ENCODE measurements at regions not wholly inside any gene's neighbourhood (a gene's known extent, or its start where the extent isn't known, plus 50 kb on each side); places are given as distances from the start of the nearest gene placed in this dataset.

DNA sequence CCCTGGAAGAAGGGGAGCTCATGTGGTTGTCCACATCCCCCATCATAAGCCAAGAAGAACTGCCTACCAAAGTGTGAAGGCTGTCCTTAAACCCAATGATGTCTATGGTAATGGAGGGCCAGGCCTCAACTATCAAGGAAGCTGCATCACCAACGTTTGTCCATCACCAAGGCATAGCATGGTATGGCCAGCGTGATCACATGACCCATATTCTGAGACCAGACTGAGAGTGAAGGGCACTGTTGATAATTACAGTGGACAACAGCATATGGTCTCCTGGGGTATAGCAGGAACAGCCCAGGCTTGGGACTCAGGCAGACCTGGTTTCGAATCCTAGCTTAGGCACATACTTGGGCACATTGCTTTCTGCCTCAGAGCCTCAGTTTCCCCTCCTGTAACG lies 218.2 kb upstream of the RREB1 start:
- Mint-ChIP-seq H3K4me1 (peaks cover 6% of the 10 kb centered on the region), H3K9me3 (no peaks in the 10 kb centered on the region), H3K4me3 (no peak overlapping the region), H3K27me3 (no peaks in the 10 kb centered on the region), H3K27ac (no peak overlapping the region), H3K36me3 (ENCODE audit: low read depth) (no peaks in the 10 kb centered on the region)
- DNase-seq (no peak), ATAC-seq (no peak)

DNA sequence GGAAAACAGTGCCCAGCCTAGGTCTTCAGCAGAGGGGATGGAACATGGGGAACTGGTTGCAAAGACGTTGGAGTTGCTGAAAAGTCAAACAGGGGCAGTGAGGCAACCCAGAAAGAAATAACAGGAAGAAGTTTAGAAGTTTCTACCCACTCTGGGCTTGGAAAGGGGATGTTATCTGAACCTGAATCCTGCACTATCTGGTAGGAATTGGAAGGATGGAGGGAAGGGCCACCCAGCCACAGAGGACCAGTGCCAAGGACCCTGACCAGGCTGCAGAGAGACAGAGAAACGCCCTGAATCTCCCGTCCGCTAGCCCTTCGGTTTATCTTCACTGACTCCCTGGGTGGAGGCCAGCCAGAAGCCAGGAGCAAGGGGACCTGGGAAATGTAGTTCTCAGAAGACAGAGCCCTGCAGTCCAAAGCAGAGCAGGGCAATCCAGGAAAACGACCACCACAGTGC lies 217.3 kb upstream of the RREB1 start:
- Mint-ChIP-seq H3K27me3 (no peaks in the 10 kb centered on the region), H3K9me3 (no peaks in the 10 kb centered on the region), H3K36me3 (ENCODE audit: low read depth) (no peaks in the 10 kb centered on the region), H3K4me3 (no peak overlapping the region), H3K27ac (no peak overlapping the region), H3K4me1 (peaks cover 6% of the 10 kb centered on the region)
- DNase-seq (no peak), ATAC-seq (no peak)

GRCh38 chr6:6891125-6891721 lies 216.5 kb upstream of the RREB1 start:
- no peaks in the 10 kb centered on the region for H3K36me3 Mint-ChIP-seq (ENCODE audit: low read depth)
- DNase-seq (no peak), ATAC-seq (no peak)
- no peaks in the 10 kb centered on the region for H3K9me3 Mint-ChIP-seq
- H3K27me3 Mint-ChIP-seq: no peaks in the 10 kb centered on the region
- H3K4me1 Mint-ChIP-seq: peaks cover 6% of the 10 kb centered on the region
- no peak overlapping the region for H3K27ac Mint-ChIP-seq
- H3K4me3 Mint-ChIP-seq: no peak overlapping the region

- no peaks in the 10 kb centered on the region for H3K36me3 Mint-ChIP-seq (ENCODE audit: low read depth)
- no peak for DNase-seq
- H3K27ac Mint-ChIP-seq: no peak overlapping the region
- no peak overlapping the region for H3K4me3 Mint-ChIP-seq
- H3K27me3 Mint-ChIP-seq: no peaks in the 10 kb centered on the region
- peaks cover 6% of the 10 kb centered on the region for H3K4me1 Mint-ChIP-seq
- no peak for ATAC-seq
- no peaks in the 10 kb centered on the region for H3K9me3 Mint-ChIP-seq
These were observed 215.8 kb upstream of the RREB1 start for GRCh38 chr6:6891949-6892461.

DNA sequence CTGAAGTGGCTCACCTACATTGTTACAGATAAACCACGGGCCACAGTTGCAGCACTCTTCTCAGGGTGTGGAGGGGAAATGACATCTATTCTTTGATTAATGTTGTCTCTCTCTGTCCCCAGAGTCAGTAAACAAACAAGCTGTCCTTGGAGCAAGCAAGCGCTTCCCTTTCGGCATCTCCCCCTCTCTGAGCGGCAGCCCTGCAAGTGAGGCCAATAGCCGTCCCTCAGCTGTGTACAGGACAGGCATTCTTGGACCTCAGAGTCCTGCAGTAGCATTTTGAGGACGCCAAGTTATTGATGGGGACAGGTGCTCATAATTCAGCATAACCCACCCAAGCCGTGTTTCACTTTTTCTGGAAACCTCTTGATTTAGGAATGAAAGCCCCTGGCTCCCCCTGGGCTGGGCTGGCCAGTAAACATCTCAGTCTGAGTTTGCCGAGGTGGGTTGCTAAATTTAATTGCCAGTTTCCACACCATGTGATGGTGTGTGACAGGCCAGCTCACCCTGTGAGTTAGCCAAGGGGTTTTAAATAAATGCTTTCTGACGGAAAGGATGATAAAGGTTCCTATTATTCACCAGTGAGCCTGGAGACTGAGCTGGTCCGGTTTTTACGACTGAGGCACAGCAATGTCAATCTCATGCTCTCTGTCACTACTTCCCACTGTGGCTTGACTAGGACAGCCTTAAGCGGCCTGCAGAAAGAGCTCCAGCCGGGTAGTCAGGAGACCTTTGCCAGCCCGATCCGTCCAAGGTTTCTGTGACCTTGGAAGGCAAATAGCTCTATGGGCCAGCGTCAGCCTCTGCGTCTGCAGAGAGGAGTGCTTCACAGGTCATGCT lies 214.8 kb upstream of the RREB1 start:
- Mint-ChIP-seq H3K4me3 (no peak overlapping the region), H3K9me3 (no peaks in the 10 kb centered on the region), H3K27me3 (no peaks in the 10 kb centered on the region), H3K4me1 (peaks cover 6% of the 10 kb centered on the region), H3K36me3 (ENCODE audit: low read depth) (no peaks in the 10 kb centered on the region), H3K27ac (no peak overlapping the region)
- no peak for DNase-seq
- ATAC-seq: no peak

- no peaks in the 10 kb centered on the region for H3K9me3 Mint-ChIP-seq
- H3K27ac Mint-ChIP-seq: no peak overlapping the region
- DNase-seq (no peak), ATAC-seq (no peak)
- H3K27me3 Mint-ChIP-seq: no peaks in the 10 kb centered on the region
- no peak overlapping the region for H3K4me3 Mint-ChIP-seq
- peaks cover 6% of the 10 kb centered on the region for H3K4me1 Mint-ChIP-seq
- H3K36me3 Mint-ChIP-seq (ENCODE audit: low read depth): no peaks in the 10 kb centered on the region
These were observed 214.1 kb upstream of the RREB1 start for GRCh38 chr6:6893701-6894100.

DNA sequence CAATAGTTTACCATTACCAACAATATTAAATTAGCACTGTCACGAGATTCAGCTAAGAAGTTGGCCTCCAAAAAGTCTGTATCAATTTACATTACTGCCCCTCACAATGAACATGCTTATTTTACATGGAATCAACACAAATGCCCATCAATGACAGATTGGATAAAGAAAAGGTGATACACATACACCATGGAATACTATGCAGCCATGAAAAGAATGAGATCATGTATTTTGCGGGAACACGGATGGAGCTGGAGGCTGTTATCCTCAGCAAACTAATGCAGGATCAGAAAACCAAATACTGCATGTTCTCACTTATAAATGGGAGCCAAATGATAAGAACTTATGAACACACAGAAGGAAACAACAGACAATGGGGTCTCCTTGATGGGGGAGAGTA lies 211.8 kb upstream of the RREB1 start:
- Mint-ChIP-seq H3K4me3 (no peak overlapping the region), H3K9me3 (no peaks in the 10 kb centered on the region), H3K36me3 (ENCODE audit: low read depth) (no peaks in the 10 kb centered on the region), H3K27ac (no peak overlapping the region), H3K4me1 (peaks cover 6% of the 10 kb centered on the region), H3K27me3 (peaks cover 4% of the 10 kb centered on the region)
- ATAC-seq (no peak), DNase-seq (no peak)

- peaks cover under 1% of the 10 kb centered on the region for H3K4me1 Mint-ChIP-seq
- no peak for DNase-seq
- H3K27ac Mint-ChIP-seq: no peak overlapping the region
- H3K27me3 Mint-ChIP-seq: peaks cover 4% of the 10 kb centered on the region
- H3K9me3 Mint-ChIP-seq: no peaks in the 10 kb centered on the region
- no peak overlapping the region for H3K4me3 Mint-ChIP-seq
- H3K36me3 Mint-ChIP-seq (ENCODE audit: low read depth): no peaks in the 10 kb centered on the region
- no peak for ATAC-seq
These were observed 210.6 kb upstream of the RREB1 start for GRCh38 chr6:6897140-6897539.

GRCh38 chr6:6900569-6901204 lies 207.1 kb upstream of the RREB1 start:
- H3K27me3 Mint-ChIP-seq: peaks cover 4% of the 10 kb centered on the region
- no peak overlapping the region for H3K27ac Mint-ChIP-seq
- H3K4me3 Mint-ChIP-seq: no peak overlapping the region
- H3K9me3 Mint-ChIP-seq: no peaks in the 10 kb centered on the region
- no peaks in the 10 kb centered on the region for H3K36me3 Mint-ChIP-seq (ENCODE audit: low read depth)
- DNase-seq (no peak), ATAC-seq (no peak)
- H3K4me1 Mint-ChIP-seq: no peaks in the 10 kb centered on the region

- Mint-ChIP-seq H3K36me3 (ENCODE audit: low read depth) (no peaks in the 10 kb centered on the region), H3K4me1 (no peaks in the 10 kb centered on the region), H3K4me3 (no peak overlapping the region), H3K27ac (no peak overlapping the region), H3K9me3 (no peaks in the 10 kb centered on the region), H3K27me3 (peaks cover 6% of the 10 kb centered on the region)
- ATAC-seq: no peak
- no peak for DNase-seq
These were observed 206.5 kb upstream of the RREB1 start for GRCh38 chr6:6901205-6901719.

DNA sequence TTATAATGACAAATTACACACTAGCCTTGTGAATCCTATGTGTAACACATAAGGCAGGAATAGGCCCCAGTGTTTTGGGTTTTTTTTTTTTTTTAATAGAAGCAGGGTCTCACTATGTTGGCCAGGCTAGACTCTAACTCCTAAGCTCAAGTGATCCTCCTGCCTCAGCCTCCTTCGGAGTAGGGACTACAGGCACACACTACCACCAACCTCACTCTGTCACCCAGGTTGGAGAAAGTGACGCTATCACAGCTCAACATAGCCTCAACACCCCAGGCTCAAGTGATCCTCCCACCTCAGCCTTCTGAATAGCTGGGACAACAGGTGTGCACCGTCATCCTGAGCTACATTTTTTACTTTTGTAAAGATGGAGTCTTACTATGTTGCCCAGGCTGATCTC lies 205.8 kb upstream of the RREB1 start:
- DNase-seq (no peak), ATAC-seq (no peak)
- no peak overlapping the region for H3K27ac Mint-ChIP-seq
- H3K9me3 Mint-ChIP-seq: no peaks in the 10 kb centered on the region
- no peaks in the 10 kb centered on the region for H3K4me1 Mint-ChIP-seq
- peaks cover 6% of the 10 kb centered on the region for H3K27me3 Mint-ChIP-seq
- H3K4me3 Mint-ChIP-seq: no peak overlapping the region
- no peaks in the 10 kb centered on the region for H3K36me3 Mint-ChIP-seq (ENCODE audit: low read depth)

DNA sequence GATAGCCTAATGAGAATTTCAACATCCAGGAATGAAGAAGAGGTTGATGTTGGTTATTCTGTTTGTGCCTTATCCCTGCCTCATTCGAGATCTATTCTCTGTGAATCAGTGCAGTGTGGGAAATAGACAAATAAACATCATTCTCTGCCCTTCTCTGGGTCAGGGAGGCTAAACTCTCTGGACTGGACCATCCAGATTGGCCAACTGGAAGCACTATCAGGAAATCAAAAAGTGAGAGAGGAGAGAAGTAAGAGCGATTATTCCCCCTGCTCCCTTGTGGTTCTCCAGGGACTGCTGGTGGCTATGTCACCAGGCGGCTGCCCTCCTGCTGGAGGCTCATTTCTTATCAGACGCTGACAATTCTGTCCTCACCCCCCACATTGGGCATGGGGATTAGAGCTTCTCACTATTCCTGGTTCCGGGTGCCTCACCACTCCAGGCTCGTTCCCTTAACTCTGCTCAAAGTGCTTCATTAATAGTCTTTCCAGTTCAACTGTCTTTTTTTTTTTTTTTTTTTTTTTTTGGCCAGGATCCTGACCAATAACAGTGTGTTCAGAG lies 201.7 kb upstream of the RREB1 start:
- ATAC-seq (no peak), DNase-seq (no peak)
- no peaks in the 10 kb centered on the region for H3K9me3 Mint-ChIP-seq
- H3K4me3 Mint-ChIP-seq: no peak overlapping the region
- H3K27ac Mint-ChIP-seq: no peak overlapping the region
- H3K36me3 Mint-ChIP-seq (ENCODE audit: low read depth): no peaks in the 10 kb centered on the region
- peaks cover 2% of the 10 kb centered on the region for H3K27me3 Mint-ChIP-seq
- H3K4me1 Mint-ChIP-seq: no peaks in the 10 kb centered on the region

DNA sequence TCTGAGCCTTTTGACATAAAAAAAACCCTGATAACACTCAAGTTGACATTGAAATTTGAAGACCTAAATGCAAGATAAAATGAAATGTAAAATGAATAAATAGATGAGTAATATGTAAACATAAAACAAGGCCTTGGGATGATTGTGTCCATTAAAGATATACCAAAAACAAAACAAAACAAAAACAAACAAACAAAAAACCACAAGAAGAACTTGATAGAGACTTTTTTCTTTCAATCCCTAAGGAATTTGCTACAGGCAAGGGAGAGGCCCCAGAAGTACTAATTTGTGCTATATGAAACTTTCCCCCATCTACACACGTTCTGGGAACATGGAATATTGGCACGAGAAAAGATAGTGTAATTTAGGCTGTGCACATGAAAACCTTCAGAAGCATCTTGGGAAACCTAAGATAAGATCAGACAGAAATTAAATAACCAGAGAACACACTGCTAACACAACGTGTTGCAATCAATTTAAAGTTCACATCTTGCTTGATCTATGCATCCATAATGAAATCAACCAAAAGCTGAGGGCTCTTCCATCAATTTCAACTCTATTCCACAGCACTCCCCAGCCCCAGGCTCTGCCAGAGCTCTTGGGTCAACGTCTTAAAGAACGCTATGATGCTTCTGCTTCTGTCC lies 201.1 kb upstream of the RREB1 start:
- H3K4me1 Mint-ChIP-seq: no peaks in the 10 kb centered on the region
- peaks cover 3% of the 10 kb centered on the region for H3K27me3 Mint-ChIP-seq
- H3K36me3 Mint-ChIP-seq (ENCODE audit: low read depth): no peaks in the 10 kb centered on the region
- H3K27ac Mint-ChIP-seq: no peak overlapping the region
- H3K4me3 Mint-ChIP-seq: no peak overlapping the region
- ATAC-seq (no peak), DNase-seq (no peak)
- no peaks in the 10 kb centered on the region for H3K9me3 Mint-ChIP-seq

DNA sequence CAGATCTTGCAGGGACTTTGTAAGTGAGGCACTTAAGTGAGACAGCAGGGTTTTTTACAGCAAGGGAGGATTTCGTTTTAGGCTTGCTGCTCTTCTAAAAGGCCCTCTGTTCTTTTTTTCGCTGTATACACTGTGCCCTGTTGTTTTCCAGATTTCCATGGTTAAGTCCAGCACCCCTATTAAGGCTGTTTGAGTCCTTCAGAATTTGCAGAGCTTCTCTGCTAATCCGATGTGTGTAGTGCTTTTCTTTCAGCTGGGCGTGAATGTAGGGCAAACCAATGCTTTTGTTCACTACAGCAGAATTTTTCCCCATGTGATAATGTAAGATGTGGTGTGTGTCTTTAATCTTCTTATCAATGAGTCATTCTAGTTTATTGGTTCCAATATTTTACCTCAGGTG lies 200.5 kb upstream of the RREB1 start:
- H3K4me3 Mint-ChIP-seq: no peak overlapping the region
- no peak for DNase-seq
- H3K9me3 Mint-ChIP-seq: no peaks in the 10 kb centered on the region
- no peak for ATAC-seq
- no peaks in the 10 kb centered on the region for H3K4me1 Mint-ChIP-seq
- no peaks in the 10 kb centered on the region for H3K36me3 Mint-ChIP-seq (ENCODE audit: low read depth)
- no peak overlapping the region for H3K27ac Mint-ChIP-seq
- H3K27me3 Mint-ChIP-seq: peaks cover 4% of the 10 kb centered on the region
